H1 (cell line): ENCODE measurements at regions not wholly inside any gene's neighbourhood (a gene's known extent, or its start where the extent isn't known, plus 50 kb on each side); places are given as distances from the start of the nearest gene placed in this dataset.

Source experiments
- CTCF ChIA-PET: fragments of 300-600 bp; sonication (Branson Sonifier 250); formaldehyde crosslinking; loops from one replicate; lab custom pipeline; 2021; ENCODE audit not compliant: partially characterized antibody; lab: Charles Lee
- POLR2A ChIA-PET: fragments of 300-600 bp; sonication (Branson Sonifier 250); formaldehyde crosslinking; loops from one replicate; lab custom pipeline; 2021; ENCODE audit warnings: inconsistent platforms; ENCODE audit not compliant: partially characterized antibody; lab: Charles Lee
- DNase-seq, 2 experiments: peaks; one replicate each; pipeline versions ENCODE4 v3.0.0 to v3.0.0-alpha.2; 2010 to 2022; ENCODE audit warnings: low spot score in 2 of 2, low read depth in 1 of 2, mixed read lengths in 1 of 2
- FAIRE-seq: peaks from 2 replicates; lab custom pipeline; 2011; peaks lifted over from hg19 to GRCh38; lab: Jason Lieb, UNC
- H2AFZ ChIP-seq: 2 replicates; pipeline ENCODE4 v1.8.1; 2012; ENCODE audit warnings: low read length, inconsistent platforms
- H2AK5ac ChIP-seq: 2 replicates; pipeline ENCODE4 v1.6.1; 2013; ENCODE audit warnings: low read depth, low read length
- H2BK120ac ChIP-seq: replicated peaks from 2 replicates; pipeline ENCODE3; 2013; ENCODE audit warnings: low read depth, low read length, inconsistent platforms
- H2BK12ac ChIP-seq: 2 replicates; pipeline ENCODE4 v1.6.1; 2013; ENCODE audit warnings: low read depth, low read length
- H2BK15ac ChIP-seq: 2 replicates; pipeline ENCODE4 v1.6.1; 2013; ENCODE audit warnings: low read length
- H2BK20ac ChIP-seq: 2 replicates; pipeline ENCODE4 v1.6.1; 2013; ENCODE audit warnings: low read length
- H2BK5ac ChIP-seq: 2 replicates; pipeline ENCODE4 v1.6.1; 2013; ENCODE audit warnings: low read depth, low read length
- H3K14ac ChIP-seq: 2 replicates; pipeline ENCODE4 v1.6.1; 2013; ENCODE audit warnings: inconsistent platforms; ENCODE audit not compliant: insufficient read length
- H3K18ac ChIP-seq: 2 replicates; pipeline ENCODE4 v1.6.1; 2013; ENCODE audit warnings: low read length; ENCODE audit errors: extremely low read depth
- H3K23ac ChIP-seq: 2 replicates; pipeline ENCODE4 v1.6.1; 2013; ENCODE audit warnings: inconsistent platforms; ENCODE audit not compliant: insufficient read length
- H3K23me2 ChIP-seq: 2 replicates; pipeline ENCODE4 v1.6.1; 2013; ENCODE audit warnings: low read depth, low read length
- H3K27ac ChIP-seq: 2 replicates; pipeline ENCODE4 v1.6.1; 2011; ENCODE audit warnings: low read depth, low read length, inconsistent platforms
- H3K27me3 ChIP-seq, 4 experiments: replicated peaks in 1 of 4; 1 replicate in 1 of 4; 2 replicates in 3 of 4; pipeline versions ENCODE4 v1.6.1 to v1.8.1; 2011 to 2013; ENCODE audit warnings: low read length in 3 of 4, mild to moderate bottlenecking in 3 of 4, inconsistent platforms in 2 of 4, mixed read lengths in 2 of 4, moderate library complexity in 1 of 4; ENCODE audit not compliant: control insufficient read depth in 3 of 4, insufficient read depth in 3 of 4; ENCODE audit errors: extremely low read depth in 1 of 4
- H3K36me3 ChIP-seq, 4 experiments: 2 replicates each; pipeline versions ENCODE4 v1.6.1 to v1.8.1; 2011 to 2013; ENCODE audit warnings: mild to moderate bottlenecking in 4 of 4, low read length in 3 of 4, moderate library complexity in 2 of 4, control low read depth in 1 of 4, inconsistent platforms in 1 of 4; ENCODE audit not compliant: insufficient read depth in 4 of 4, control insufficient read depth in 2 of 4
- H3K4ac ChIP-seq: replicated peaks from 2 replicates; pipeline ENCODE3; 2013; ENCODE audit warnings: low read length, low read depth, mixed read lengths, inconsistent platforms; ENCODE audit not compliant: insufficient read length
- H3K4me1 ChIP-seq, 4 experiments: replicated peaks in 1 of 4; 1 replicate in 1 of 4; 2 replicates in 3 of 4; pipeline versions ENCODE4 v1.6.1 to v1.8.1; 2011 to 2013; ENCODE audit warnings: low read length in 3 of 4, inconsistent platforms in 2 of 4, mixed read lengths in 1 of 4; ENCODE audit not compliant: insufficient read depth in 4 of 4, control insufficient read depth in 3 of 4
- H3K4me2 ChIP-seq, 2 experiments: 2 replicates each; pipeline versions ENCODE4 v1.6.1 to v1.8.1; 2011 to 2013; ENCODE audit warnings: low read depth in 2 of 2, low read length in 2 of 2, control low read depth in 1 of 2, inconsistent platforms in 1 of 2, mild to moderate bottlenecking in 1 of 2; ENCODE audit not compliant: insufficient read depth in 1 of 2
- H3K4me3 ChIP-seq, 4 experiments: fragments of 200-600, 300-600 bp in 1 of 4; sonication (generic), shearing (Covaris generic), sonication (Bioruptor Twin) in 1 of 4; 2 replicates each; pipeline versions ENCODE4 v1.5.1 to v1.8.1; 2011 to 2016; ENCODE audit warnings: low read length in 4 of 4, low read depth in 3 of 4, control low read depth in 2 of 4, inconsistent platforms in 2 of 4, mild to moderate bottlenecking in 2 of 4, mixed read lengths in 1 of 4, moderate library complexity in 1 of 4; ENCODE audit not compliant: insufficient read depth in 2 of 4; ENCODE audit errors: extremely low read depth in 1 of 4
- H3K56ac ChIP-seq: replicated peaks from 2 replicates; pipeline ENCODE3; 2013; ENCODE audit warnings: low read depth, mild to moderate bottlenecking, mixed read lengths, low read length, inconsistent platforms; ENCODE audit not compliant: insufficient read length
- H3K79me1 ChIP-seq: 2 replicates; pipeline ENCODE4 v1.6.1; 2013; ENCODE audit warnings: low read depth, low read length, control low read depth
- H3K79me2 ChIP-seq, 2 experiments: 2 replicates each; pipeline versions ENCODE4 v1.6.1 to v1.8.1; 2012 to 2013; ENCODE audit warnings: low read length in 2 of 2, mild to moderate bottlenecking in 2 of 2, inconsistent platforms in 1 of 2; ENCODE audit not compliant: insufficient read depth in 2 of 2, control insufficient read depth in 1 of 2
- H3K9ac ChIP-seq, 4 experiments: replicated peaks in 1 of 4; 1 replicate in 1 of 4; 2 replicates in 3 of 4; pipeline versions ENCODE4 v1.6.1 to v1.8.1; 2011 to 2013; ENCODE audit warnings: low read depth in 3 of 4, low read length in 3 of 4, control low read depth in 2 of 4, mild to moderate bottlenecking in 2 of 4, moderate library complexity in 2 of 4, inconsistent platforms in 1 of 4; ENCODE audit errors: extremely low read depth in 1 of 4
- H3K9me3 ChIP-seq, 2 experiments: 2 replicates each; pipeline versions ENCODE4 v1.6.1 to v1.8.1; 2012 to 2013; ENCODE audit warnings: mild to moderate bottlenecking in 2 of 2, moderate library complexity in 2 of 2, control low read depth in 1 of 2, inconsistent platforms in 1 of 2, low read depth in 1 of 2, low read length in 1 of 2, mixed read lengths in 1 of 2; ENCODE audit not compliant: insufficient read depth in 2 of 2
- H4K20me1 ChIP-seq, 2 experiments: replicated peaks in 1 of 2; 2 replicates each; pipeline versions ENCODE3 to v1.8.1; 2011 to 2013; ENCODE audit warnings: inconsistent platforms in 2 of 2, low read length in 2 of 2, mild to moderate bottlenecking in 1 of 2; ENCODE audit not compliant: insufficient read depth in 2 of 2, control insufficient read depth in 1 of 2
- H4K5ac ChIP-seq: 2 replicates; pipeline ENCODE4 v1.6.1; 2013; ENCODE audit warnings: low read length, low read depth, mixed read lengths, inconsistent platforms; ENCODE audit not compliant: insufficient read length
- H4K8ac ChIP-seq: 2 replicates; pipeline ENCODE4 v1.8.0; 2013; ENCODE audit warnings: mild to moderate bottlenecking, moderate library complexity, low read length, inconsistent platforms; ENCODE audit not compliant: insufficient read depth; ENCODE audit errors: extremely low read depth
- H4K91ac ChIP-seq: replicated peaks from 2 replicates; pipeline ENCODE3; 2013; ENCODE audit warnings: low read length, mixed read lengths, inconsistent platforms; ENCODE audit not compliant: insufficient read length
- BCL11A ChIP-seq, 2 experiments: IDR thresholded peaks; one replicate each; pipeline ENCODE4 v1.6.1; 2011; ENCODE audit warnings: low read depth in 2 of 2, low read length in 2 of 2, mild to moderate bottlenecking in 2 of 2
- GABPA ChIP-seq: IDR thresholded peaks from 2 replicates; pipeline ENCODE4 v1.6.1; 2011; ENCODE audit warnings: mild to moderate bottlenecking, low read length, moderate library complexity, borderline replicate concordance; ENCODE audit not compliant: insufficient read depth
- RFX5 ChIP-seq: IDR thresholded peaks from 2 replicates; pipeline ENCODE4 v1.6.1; 2011; ENCODE audit warnings: low read depth, low read length, improper control_type of control experiment, borderline replicate concordance
- ZNF274 ChIP-seq: IDR thresholded peaks from 2 replicates; pipeline ENCODE4 v1.7.0; 2012; ENCODE audit warnings: low read length, borderline replicate concordance; ENCODE audit errors: extremely low read depth
- WGBS, 2 experiments: shearing (Covaris generic) in 1 of 2; methylation state at CpG; one replicate each; pipeline versions ENCODE4 v1.1.6 to v1.1.7; 2013 to 2015; ENCODE audit warnings: low lambda C conversion rate in 2 of 2, mixed read lengths in 2 of 2, inconsistent platforms in 1 of 2, low coverage in 1 of 2, missing lambda C conversion rate in 1 of 2; ENCODE audit not compliant: insufficient replicate concordance in 2 of 2, insufficient coverage in 1 of 2, insufficient read length in 1 of 2; ENCODE audit errors: extremely low coverage in 1 of 2, missing lambda C conversion rate in 1 of 2; 5-methylcytosine and 5-hydroxymethylcytosine counted together
- TF ChIP-seq, protein P1 (sequence below): IDR thresholded peaks from 2 replicates; pipeline ENCODE4 v1.6.1; 2012; ENCODE audit warnings: inconsistent platforms

GRCh38 chr4:130257271-130257670 lies 1161.3 kb downstream of the C4orf33 start:
- Histone ChIP-seq H4K20me1 (no peaks in the 10 kb centered on the region), H3K27ac (no peak overlapping the region)

More at GRCh38 chr4:130257271-130257670, 1161.3 kb downstream of the C4orf33 start:
- Histone ChIP-seq H4K8ac (no peak overlapping the region), H2AK5ac (no peak overlapping the region), H3K9me3 (no peaks in the 10 kb centered on the region), H2AFZ (peak overlapping the region; percentile 59; the same call in 1 of the 2 replicates), H3K36me3 (no peaks in the 10 kb centered on the region), H2BK5ac (no peak overlapping the region), H3K56ac (no peak overlapping the region), H3K23ac (no peak overlapping the region)
- POLR2A ChIA-PET = no interaction called here
- DNase-seq = no peak
- TF ChIP-seq GABPA (no peak), BCL11A (IDR thresholded peaks at IDR 0.05; ENCODE audit: low read depth in 2 of 2, low read length in 2 of 2) (no peak), ZNF274 (no peak), RFX5 (no peak)
- TF ChIP-seq, protein P1, sequence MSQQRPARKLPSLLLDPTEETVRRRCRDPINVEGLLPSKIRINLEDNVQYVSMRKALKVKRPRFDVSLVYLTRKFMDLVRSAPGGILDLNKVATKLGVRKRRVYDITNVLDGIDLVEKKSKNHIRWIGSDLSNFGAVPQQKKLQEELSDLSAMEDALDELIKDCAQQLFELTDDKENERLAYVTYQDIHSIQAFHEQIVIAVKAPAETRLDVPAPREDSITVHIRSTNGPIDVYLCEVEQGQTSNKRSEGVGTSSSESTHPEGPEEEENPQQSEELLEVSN = no peak
- TF ChIP-seq, all 59 proteins: peak for 0
- no peak overlapping the region for H3K4me2 ChIP-seq
- no peak overlapping the region for H3K4me3 ChIP-seq
- H3K27me3 ChIP-seq = no peaks in the 10 kb centered on the region
- H4K5ac ChIP-seq = no peak overlapping the region
- no peaks in the 10 kb centered on the region for H3K4me1 ChIP-seq
- no peaks in the 10 kb centered on the region for H3K23me2 ChIP-seq
- 84% methylated on average over 2 of the region's 2 CpGs; no CpG with 5 or more reads in 1 of the 2 experiments for WGBS, 2 experiments
- no peak for FAIRE-seq
- H3K9ac ChIP-seq = no peak overlapping the region
- no peak overlapping the region for H3K14ac ChIP-seq
- H3K4ac ChIP-seq = no peak overlapping the region
- no peaks in the 10 kb centered on the region for H3K79me1 ChIP-seq
- no peak overlapping the region for H2BK12ac ChIP-seq
- CTCF ChIA-PET = interaction anchor here (1.5 to 1.9 kb wide), 2 partner anchors 11 to 244 kb away, joined by 3 to 6 read pairs; no protein-coding TSS in a partner anchor
- no peak overlapping the region for H2BK15ac ChIP-seq
- H3K79me2 ChIP-seq = no peaks in the 10 kb centered on the region
- no peak overlapping the region for H2BK20ac ChIP-seq
- no peak overlapping the region for H4K91ac ChIP-seq
- H3K18ac ChIP-seq = no peak overlapping the region
- H2BK120ac ChIP-seq = no peak overlapping the region
